Activated T-helper 2 cell treated with anti-CD3 and anti-CD28 coated beads, Interferon-gamma antibody, Interleukin-2, Interleukin-4, amounts not matched to agents 10 μg/mL and 5 μg/mL and 100 μg/mL, durations not matched to agents 14 hours and 24 hours and 36 hours (primary cell): ENCODE measurements at regions not wholly inside any gene's neighbourhood (a gene's known extent, or its start where the extent isn't known, plus 50 kb on each side); places are given as distances from the start of the nearest gene placed in this dataset.
"Not testable (repeated sequence)": the region's sequence is repeated elsewhere in the genome, so short reads cannot be mapped to it uniquely, and the experiment has no call there.

Source experiments
- DNase-seq: peaks from one replicate; pipeline ENCODE4 v3.0.0; 2021; ENCODE audit warnings: low spot score
- H3K27ac Mint-ChIP-seq: one replicate; pipeline ENCODE4 v1.8.0; 2021; ENCODE audit warnings: mixed read lengths
- H3K27me3 Mint-ChIP-seq: one replicate; pipeline ENCODE4 v1.8.0; 2021; ENCODE audit warnings: low read depth, mixed read lengths
- H3K36me3 Mint-ChIP-seq: one replicate; pipeline ENCODE4 v1.8.0; 2021; ENCODE audit warnings: low read depth, mixed read lengths
- H3K4me1 Mint-ChIP-seq: one replicate; pipeline ENCODE4 v1.8.0; 2021; ENCODE audit warnings: low read depth, mixed read lengths
- H3K4me3 Mint-ChIP-seq: one replicate; pipeline ENCODE4 v1.8.0; 2021; ENCODE audit warnings: low read depth, mild to moderate bottlenecking, moderate library complexity, mixed read lengths
- H3K9me3 Mint-ChIP-seq: one replicate; pipeline ENCODE4 v1.8.0; 2021; ENCODE audit warnings: mixed read lengths
- intact Hi-C: fragments of 100-400 bp; cut with micrococcal nuclease; formaldehyde crosslinking; loops from one replicate; pipeline ENCODE4 v1.15.1; 2023

DNA sequence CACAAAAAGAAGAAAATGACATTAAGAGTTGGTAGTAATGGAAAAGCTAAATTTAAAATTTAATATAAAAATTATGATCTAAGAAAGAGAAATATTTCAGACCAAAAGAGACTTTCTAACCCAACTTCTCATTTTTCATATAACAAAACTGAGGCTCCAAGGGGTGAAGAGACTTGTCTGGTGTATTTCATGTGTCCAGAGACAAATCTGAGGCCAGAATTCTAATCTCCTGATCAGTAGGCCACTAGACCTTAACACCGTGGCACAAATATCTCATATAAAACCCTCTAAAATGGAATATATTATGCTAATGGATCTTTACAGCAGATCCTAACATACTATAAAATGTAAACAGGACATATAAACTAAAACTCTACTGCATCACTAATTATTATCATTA, 275.7 kb upstream of the SLC16A7 start:
- no peaks in the 10 kb centered on the region for H3K36me3 Mint-ChIP-seq
- intact Hi-C loops, result no loop called here
- H3K4me1 Mint-ChIP-seq, result no peaks in the 10 kb centered on the region
- no peaks in the 10 kb centered on the region for H3K9me3 Mint-ChIP-seq
- no peak overlapping the region for H3K4me3 Mint-ChIP-seq
- no peak for DNase-seq
- no peaks in the 10 kb centered on the region for H3K27me3 Mint-ChIP-seq
- no peak overlapping the region for H3K27ac Mint-ChIP-seq

DNA sequence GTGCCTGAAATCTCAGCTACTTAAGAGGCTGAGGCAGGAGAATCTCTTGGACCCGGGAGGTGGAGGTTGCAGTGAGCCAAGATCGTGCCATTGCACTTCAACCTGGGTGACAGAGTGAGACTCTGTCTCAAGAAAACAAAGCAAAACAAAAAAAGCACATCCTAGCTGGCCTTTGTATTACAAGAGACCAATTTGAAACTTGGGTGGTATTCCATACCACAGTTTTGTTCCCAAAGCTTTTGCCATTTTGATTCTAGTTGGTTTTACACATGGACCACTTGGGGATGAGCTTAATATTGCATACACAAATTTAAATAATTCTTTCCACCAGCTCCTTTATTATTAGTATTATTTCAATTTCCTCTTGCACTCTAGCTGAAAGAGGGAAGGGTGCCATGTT, 276.9 kb upstream of the SLC16A7 start:
- Mint-ChIP-seq H3K27me3 (no peaks in the 10 kb centered on the region), H3K36me3 (no peaks in the 10 kb centered on the region), H3K4me3 (no peak overlapping the region), H3K27ac (no peak overlapping the region), H3K9me3 (no peaks in the 10 kb centered on the region), H3K4me1 (no peaks in the 10 kb centered on the region)
- intact Hi-C loops, result no loop called here
- DNase-seq, result no peak

- no peak overlapping the region for H3K4me3 Mint-ChIP-seq
- H3K36me3 Mint-ChIP-seq, result no peaks in the 10 kb centered on the region
- no peak for DNase-seq
- H3K27ac Mint-ChIP-seq, result no peak overlapping the region
- intact Hi-C loops, result no loop called here
- no peaks in the 10 kb centered on the region for H3K27me3 Mint-ChIP-seq
- no peaks in the 10 kb centered on the region for H3K9me3 Mint-ChIP-seq
- H3K4me1 Mint-ChIP-seq, result no peaks in the 10 kb centered on the region
These were observed 278.2 kb upstream of the SLC16A7 start for GRCh38 chr12:59317598-59317997.

GRCh38 chr12:59316938-59317337, 278.9 kb upstream of the SLC16A7 start:
- intact Hi-C loops, result no loop called here
- Mint-ChIP-seq H3K4me3 (no peak overlapping the region), H3K36me3 (no peaks in the 10 kb centered on the region), H3K27ac (no peak overlapping the region), H3K9me3 (no peaks in the 10 kb centered on the region), H3K4me1 (no peaks in the 10 kb centered on the region), H3K27me3 (no peaks in the 10 kb centered on the region)
- no peak for DNase-seq

DNA sequence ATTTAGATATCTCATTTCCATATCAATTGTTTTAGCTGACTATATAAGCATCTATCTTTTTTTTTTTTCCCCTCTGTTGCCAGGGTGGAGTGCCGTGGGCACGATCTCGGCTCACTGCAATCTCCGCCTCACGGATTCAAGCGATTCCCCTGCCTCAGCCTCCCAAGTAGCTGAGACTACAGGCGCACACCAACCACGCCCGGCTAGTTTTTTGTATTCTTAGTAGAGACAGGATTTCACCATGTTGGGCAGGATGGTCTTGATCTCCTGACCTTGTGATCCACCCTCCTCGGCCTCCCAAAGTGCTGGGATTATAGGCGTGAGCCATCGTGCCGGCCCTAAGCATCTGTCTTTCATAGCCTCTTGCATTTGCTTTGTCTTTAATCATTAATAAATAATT, 279.5 kb upstream of the SLC16A7 start:
- DNase-seq, H3K4me3 Mint-ChIP-seq, intact Hi-C loops, H3K9me3 Mint-ChIP-seq, H3K27me3 Mint-ChIP-seq, H3K4me1 Mint-ChIP-seq, H3K36me3 Mint-ChIP-seq, H3K27ac Mint-ChIP-seq: not testable (repeated sequence)

DNA sequence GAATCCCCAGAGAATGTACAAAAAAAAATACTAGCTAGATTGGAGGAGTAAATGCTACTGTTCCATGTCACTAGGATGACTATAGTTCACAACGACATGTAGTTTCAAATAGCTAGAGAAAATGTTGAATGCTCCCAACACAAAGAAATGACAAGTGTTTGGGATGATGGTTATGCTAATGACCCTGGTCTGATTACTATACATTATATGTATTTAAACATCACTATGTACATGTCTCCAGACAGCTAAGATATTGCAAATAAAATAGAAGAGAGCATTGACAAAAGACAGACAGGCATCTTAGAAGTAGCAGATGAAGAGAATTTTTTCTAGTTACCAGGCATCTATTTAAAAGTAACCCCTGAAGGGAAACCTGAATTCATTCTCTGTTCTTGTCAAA, 281.6 kb upstream of the SLC16A7 start:
- intact Hi-C loops, result no loop called here
- Mint-ChIP-seq H3K4me3 (no peak overlapping the region), H3K9me3 (peaks cover 7% of the 10 kb centered on the region), H3K27ac (no peak overlapping the region), H3K36me3 (no peaks in the 10 kb centered on the region), H3K4me1 (no peaks in the 10 kb centered on the region), H3K27me3 (no peaks in the 10 kb centered on the region)
- DNase-seq, result no peak

- Mint-ChIP-seq H3K27me3 (no peaks in the 10 kb centered on the region), H3K9me3 (no peaks in the 10 kb centered on the region), H3K27ac (no peak overlapping the region), H3K4me1 (peaks cover 3% of the 10 kb centered on the region), H3K4me3 (no peak overlapping the region), H3K36me3 (no peaks in the 10 kb centered on the region)
- no peak for DNase-seq
- intact Hi-C loops, result no loop called here
These were observed 291.6 kb upstream of the SLC16A7 start for GRCh38 chr12:59304077-59304721.

DNA sequence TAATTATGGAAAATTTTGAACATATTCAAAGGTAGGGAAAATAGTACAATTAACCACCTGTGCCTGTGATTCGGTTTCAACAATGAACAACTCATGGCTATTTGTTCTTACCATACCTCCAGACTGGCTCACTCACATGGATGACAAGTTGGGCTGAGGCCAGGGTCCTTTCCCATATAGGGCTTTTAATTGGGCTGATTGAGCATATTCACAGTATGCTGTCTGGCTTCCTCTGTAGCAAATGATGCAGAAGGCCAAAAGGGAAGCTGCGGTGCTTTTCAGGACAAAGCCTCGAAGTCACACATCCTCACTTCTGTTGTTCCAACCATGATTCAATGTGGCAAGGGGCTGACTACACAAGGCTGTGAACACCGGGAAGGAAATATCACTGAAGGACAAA, 297.5 kb upstream of the SLC16A7 start:
- intact Hi-C loops, result no loop called here

DNA sequence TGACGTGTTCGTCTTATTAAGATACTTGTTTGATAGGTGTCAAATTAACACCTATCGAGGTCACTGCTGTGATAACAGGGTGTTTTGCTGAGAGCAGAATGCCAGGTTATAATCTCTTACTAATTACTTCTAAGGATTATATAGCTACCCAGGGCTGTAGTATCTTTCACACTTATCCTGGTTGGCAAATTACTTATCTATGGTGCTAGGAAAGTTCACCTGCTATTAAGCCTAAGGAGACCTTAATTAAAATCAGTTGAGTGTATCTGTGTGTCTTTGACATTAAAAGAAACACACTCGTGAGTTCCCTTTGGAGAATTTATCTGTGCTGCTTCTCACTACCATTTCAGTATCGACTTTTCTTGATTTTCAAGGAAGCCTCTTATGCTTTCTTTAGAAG, 301.6 kb upstream of the SLC16A7 start:
- H3K27me3 Mint-ChIP-seq, result no peaks in the 10 kb centered on the region
- intact Hi-C loops, result no loop called here

More for the DNA sequence above, 297.5 kb upstream of the SLC16A7 start:
- Mint-ChIP-seq H3K4me3 (no peak overlapping the region), H3K27me3 (no peaks in the 10 kb centered on the region), H3K4me1 (peaks cover 3% of the 10 kb centered on the region), H3K27ac (no peak overlapping the region), H3K9me3 (no peaks in the 10 kb centered on the region), H3K36me3 (no peaks in the 10 kb centered on the region)
- no peak for DNase-seq

DNA sequence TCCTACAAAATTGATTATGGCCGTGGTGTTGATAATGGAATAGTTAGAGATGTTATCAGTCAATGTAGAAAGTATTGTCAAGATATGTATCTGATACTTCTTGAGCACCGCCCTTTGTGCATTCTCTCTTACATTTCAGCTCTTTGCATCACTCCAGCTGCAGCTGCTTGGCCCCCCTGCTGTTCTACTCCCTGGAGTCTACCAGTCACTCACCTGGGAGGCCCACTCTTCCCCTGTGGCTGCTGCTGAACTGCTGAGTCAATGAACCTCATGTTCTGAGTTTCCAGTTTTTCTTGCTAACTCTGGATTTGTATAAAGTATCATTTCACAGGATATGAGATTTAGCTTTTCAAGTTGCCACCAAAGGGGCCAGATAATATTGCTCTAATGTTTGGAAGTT, 312.8 kb upstream of the SLC16A7 start:
- H3K27me3 Mint-ChIP-seq, result no peaks in the 10 kb centered on the region
- DNase-seq, result no peak
- no peaks in the 10 kb centered on the region for H3K36me3 Mint-ChIP-seq
- no peak overlapping the region for H3K27ac Mint-ChIP-seq
- H3K9me3 Mint-ChIP-seq, result no peaks in the 10 kb centered on the region
- no peak overlapping the region for H3K4me3 Mint-ChIP-seq
- H3K4me1 Mint-ChIP-seq, result no peaks in the 10 kb centered on the region
- intact Hi-C loops, result no loop called here

More for the DNA sequence above, 301.6 kb upstream of the SLC16A7 start:
- Mint-ChIP-seq H3K9me3 (no peaks in the 10 kb centered on the region), H3K27ac (no peak overlapping the region), H3K36me3 (no peaks in the 10 kb centered on the region), H3K4me1 (no peaks in the 10 kb centered on the region), H3K4me3 (no peak overlapping the region)
- no peak for DNase-seq

DNA sequence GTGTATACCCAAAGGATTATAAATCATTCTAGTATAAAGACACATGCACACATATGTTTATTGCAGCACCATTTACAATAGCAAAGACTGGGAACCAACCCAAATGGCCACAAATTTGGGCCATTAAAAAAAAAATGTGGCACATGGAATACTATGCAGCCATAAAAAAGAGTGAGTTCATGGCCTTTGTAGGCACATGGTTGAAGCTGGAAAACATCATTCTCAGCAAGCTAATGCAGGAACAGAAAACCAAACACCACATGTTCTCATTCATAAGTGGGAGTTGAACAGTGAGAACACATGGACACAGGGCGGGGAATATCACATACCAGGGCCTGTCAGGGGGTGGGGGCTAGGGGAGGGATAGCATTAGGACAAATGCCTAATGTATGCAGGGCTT, 322.3 kb upstream of the SLC16A7 start:
- H3K4me3 Mint-ChIP-seq, H3K9me3 Mint-ChIP-seq, intact Hi-C loops, DNase-seq, H3K36me3 Mint-ChIP-seq, H3K27ac Mint-ChIP-seq, H3K27me3 Mint-ChIP-seq, H3K4me1 Mint-ChIP-seq: not testable (repeated sequence)

- H3K4me1 Mint-ChIP-seq, result no peaks in the 10 kb centered on the region
- no peaks in the 10 kb centered on the region for H3K36me3 Mint-ChIP-seq
- H3K4me3 Mint-ChIP-seq, result no peak overlapping the region
- no peaks in the 10 kb centered on the region for H3K27me3 Mint-ChIP-seq
- DNase-seq, result no peak
- no peaks in the 10 kb centered on the region for H3K9me3 Mint-ChIP-seq
- no peak overlapping the region for H3K27ac Mint-ChIP-seq
- intact Hi-C loops, result no loop called here
These were observed 327.5 kb upstream of the SLC16A7 start for GRCh38 chr12:59268295-59268809.

GRCh38 chr12:59260202-59260601, 335.6 kb upstream of the SLC16A7 start:
- Mint-ChIP-seq H3K27me3 (no peaks in the 10 kb centered on the region), H3K36me3 (no peaks in the 10 kb centered on the region), H3K4me1 (no peaks in the 10 kb centered on the region), H3K27ac (no peak overlapping the region), H3K9me3 (no peaks in the 10 kb centered on the region), H3K4me3 (no peak overlapping the region)
- no peak for DNase-seq
- intact Hi-C loops, result no loop called here

- intact Hi-C loops, result no loop called here
- no peak overlapping the region for H3K27ac Mint-ChIP-seq
- no peaks in the 10 kb centered on the region for H3K36me3 Mint-ChIP-seq
- H3K4me1 Mint-ChIP-seq, result no peaks in the 10 kb centered on the region
- no peak for DNase-seq
- H3K27me3 Mint-ChIP-seq, result no peaks in the 10 kb centered on the region
- peaks cover 15% of the 10 kb centered on the region for H3K9me3 Mint-ChIP-seq
- no peak overlapping the region for H3K4me3 Mint-ChIP-seq
These were observed 332.4 kb upstream of the LRIG3 start for GRCh38 chr12:59252731-59253130.
